ENCODE measurements at regions not wholly inside any gene's neighbourhood (a gene's known extent, or its start where the extent isn't known, plus 50 kb on each side); places are given as distances from the start of the nearest gene placed in this dataset.
"Not testable (repeated sequence)": the region's sequence is repeated elsewhere in the genome, so short reads cannot be mapped to it uniquely, and the experiment has no call there.

GRCh38 chrX:95718746-95719145 is 965.9 kb upstream of the DIAPH2 start:
- no peaks in the 10 kb centered on the region for H3K9me3 ChIP-seq (ENCODE audit: control insufficient read depth in 2 of 2, insufficient read depth in 1 of 2, low read depth in 1 of 2, low read length in 1 of 2)
- no peaks in the 10 kb centered on the region for H3K4me1 ChIP-seq (ENCODE audit: control insufficient read depth in 2 of 2, insufficient read depth in 2 of 2, low read length in 1 of 2)
- H3K27me3 ChIP-seq (ENCODE audit: control insufficient read depth in 1 of 2, insufficient read depth in 2 of 2, low read length in 2 of 2): peaks cover 0 to 7% of the 10 kb centered on the region in 2 donors
- H3K36me3 ChIP-seq (ENCODE audit: control insufficient read depth in 2 of 2, insufficient read depth in 2 of 2, low read length in 1 of 2): no peaks in the 10 kb centered on the region
- H3K4me3 ChIP-seq (ENCODE audit: low read depth in 1 of 2, low read length in 2 of 2): no peak overlapping the region
- WGBS, 2 donors: 56 to 64% methylated on average over 4 of the region's 4 CpGs
- H3K27ac ChIP-seq (ENCODE audit: low read depth in 2 of 2, low read length in 1 of 2): no peak overlapping the region

DNA sequence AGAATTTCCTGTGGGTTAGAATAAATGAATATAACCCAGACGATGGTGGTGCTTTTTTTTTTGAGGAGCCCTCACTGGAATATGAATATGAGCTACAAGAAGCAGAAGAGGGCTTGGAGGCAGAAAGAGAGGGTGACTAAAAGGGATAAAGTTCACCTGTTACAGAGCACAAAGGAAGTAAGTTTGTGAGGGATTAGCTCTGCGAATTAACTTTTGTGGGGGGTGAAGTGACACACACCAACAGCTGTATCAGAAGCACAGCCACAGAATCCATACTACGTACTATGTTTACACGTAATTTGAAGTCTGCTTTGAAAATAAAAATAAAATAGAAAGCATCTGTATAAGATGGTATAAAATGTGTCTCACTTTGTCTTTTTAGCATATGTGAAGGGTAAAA is 963.6 kb upstream of the DIAPH2 start:
- Histone ChIP-seq H3K27me3 (ENCODE audit: control insufficient read depth in 1 of 2, insufficient read depth in 2 of 2, low read length in 2 of 2) (peaks cover 0 to 6% of the 10 kb centered on the region in 2 donors), H3K4me3 (ENCODE audit: low read depth in 1 of 2, low read length in 2 of 2) (no peak overlapping the region), H3K4me1 (ENCODE audit: control insufficient read depth in 2 of 2, insufficient read depth in 2 of 2, low read length in 1 of 2) (no peaks in the 10 kb centered on the region), H3K36me3 (ENCODE audit: control insufficient read depth in 2 of 2, insufficient read depth in 2 of 2, low read length in 1 of 2) (no peaks in the 10 kb centered on the region), H3K27ac (ENCODE audit: low read depth in 2 of 2, low read length in 1 of 2) (no peak overlapping the region), H3K9me3 (ENCODE audit: control insufficient read depth in 2 of 2, insufficient read depth in 1 of 2, low read depth in 1 of 2, low read length in 1 of 2) (no peaks in the 10 kb centered on the region)
- 59 to 61% methylated on average over 4 of the region's 4 CpGs for WGBS, 2 donors

DNA sequence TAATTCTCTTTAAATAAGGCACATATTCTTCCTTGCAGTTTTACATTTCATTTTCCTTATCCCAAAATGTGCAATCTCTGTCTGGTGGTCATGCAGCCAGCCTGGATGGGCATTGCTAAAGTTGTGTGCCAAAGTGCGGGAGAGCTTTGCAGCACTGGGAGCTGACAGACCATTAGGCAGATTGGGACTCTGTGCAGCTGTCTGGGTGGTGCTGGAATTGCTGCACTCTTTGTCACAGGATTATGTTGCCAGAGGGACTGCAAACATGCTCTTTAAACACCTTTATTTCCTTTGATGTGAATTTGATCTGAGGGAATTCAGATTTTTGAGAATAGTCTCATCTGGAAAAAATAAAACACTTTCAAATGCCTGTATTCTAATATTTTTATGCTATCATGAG is 956.2 kb upstream of the DIAPH2 start:
- Histone ChIP-seq H3K27ac (ENCODE audit: low read depth in 2 of 2, low read length in 1 of 2) (no peak overlapping the region), H3K4me1 (ENCODE audit: control insufficient read depth in 2 of 2, insufficient read depth in 2 of 2, low read length in 1 of 2) (no peaks in the 10 kb centered on the region), H3K9me3 (ENCODE audit: control insufficient read depth in 2 of 2, insufficient read depth in 1 of 2, low read depth in 1 of 2, low read length in 1 of 2) (no peaks in the 10 kb centered on the region), H3K4me3 (ENCODE audit: low read depth in 1 of 2, low read length in 2 of 2) (no peak overlapping the region), H3K36me3 (ENCODE audit: control insufficient read depth in 2 of 2, insufficient read depth in 2 of 2, low read length in 1 of 2) (no peaks in the 10 kb centered on the region), H3K27me3 (ENCODE audit: control insufficient read depth in 1 of 2, insufficient read depth in 2 of 2, low read length in 2 of 2) (no peaks in the 10 kb centered on the region)
- WGBS, 2 donors: 54 to 79% methylated on average over 1 of the region's 1 CpG

DNA sequence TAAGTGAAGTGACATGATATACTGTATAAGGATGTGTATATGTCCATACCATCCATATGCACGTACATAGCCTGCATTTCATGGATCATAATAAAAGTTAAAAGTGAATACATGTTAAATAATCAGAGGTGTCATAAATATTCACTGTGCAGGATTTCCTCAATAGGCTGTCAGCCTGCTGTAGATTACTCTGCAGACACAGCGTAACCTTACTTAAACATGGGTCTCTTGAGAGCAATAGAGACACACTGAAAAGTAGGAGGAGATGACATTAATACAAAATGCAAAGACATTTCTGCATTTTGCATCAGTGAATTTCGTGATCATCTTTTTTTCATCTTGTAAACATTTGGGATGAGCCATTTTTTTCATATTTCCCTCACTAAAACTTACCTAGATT is 955.2 kb upstream of the DIAPH2 start:
- H3K9me3 ChIP-seq (ENCODE audit: control insufficient read depth in 2 of 2, insufficient read depth in 1 of 2, low read depth in 1 of 2, low read length in 1 of 2): no peaks in the 10 kb centered on the region
- 44 to 68% methylated on average over 3 of the region's 3 CpGs for WGBS, 2 donors
- no peaks in the 10 kb centered on the region for H3K27me3 ChIP-seq (ENCODE audit: control insufficient read depth in 1 of 2, insufficient read depth in 2 of 2, low read length in 2 of 2)
- no peaks in the 10 kb centered on the region for H3K36me3 ChIP-seq (ENCODE audit: control insufficient read depth in 2 of 2, insufficient read depth in 2 of 2, low read length in 1 of 2)
- no peak overlapping the region for H3K4me3 ChIP-seq (ENCODE audit: low read depth in 1 of 2, low read length in 2 of 2)
- no peaks in the 10 kb centered on the region for H3K4me1 ChIP-seq (ENCODE audit: control insufficient read depth in 2 of 2, insufficient read depth in 2 of 2, low read length in 1 of 2)
- H3K27ac ChIP-seq (ENCODE audit: low read depth in 2 of 2, low read length in 1 of 2): no peak overlapping the region

- WGBS, 2 donors: 77 to 80% methylated on average over 3 of the region's 3 CpGs
These were observed 951.2 kb upstream of the DIAPH2 start for GRCh38 chrX:95733426-95733825.

DNA sequence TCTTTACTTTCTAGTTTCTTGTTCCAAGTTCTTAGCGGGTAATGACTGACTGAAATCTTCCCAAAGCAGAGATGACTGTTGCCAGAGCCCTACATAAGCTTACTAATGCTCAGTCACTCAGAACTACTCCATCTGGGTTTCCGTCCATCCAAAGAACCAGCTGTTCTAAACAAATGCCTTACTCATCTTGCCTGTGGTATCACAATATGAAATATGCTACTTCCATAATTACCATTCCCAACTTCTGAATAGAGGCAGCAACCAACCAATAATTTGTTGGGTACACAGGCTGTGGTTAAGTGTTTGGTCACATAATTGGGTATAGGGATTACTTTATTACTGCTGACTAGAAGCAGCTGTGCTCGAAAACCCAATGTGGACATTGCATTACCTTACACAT is 930.2 kb upstream of the DIAPH2 start:
- H3K27me3 ChIP-seq (ENCODE audit: control insufficient read depth in 1 of 2, insufficient read depth in 2 of 2, low read length in 2 of 2): no peaks in the 10 kb centered on the region
- no peaks in the 10 kb centered on the region for H3K9me3 ChIP-seq (ENCODE audit: control insufficient read depth in 2 of 2, insufficient read depth in 1 of 2, low read depth in 1 of 2, low read length in 1 of 2)
- H3K36me3 ChIP-seq (ENCODE audit: control insufficient read depth in 2 of 2, insufficient read depth in 2 of 2, low read length in 1 of 2): no peaks in the 10 kb centered on the region
- 71 to 78% methylated on average over 3 of the region's 3 CpGs for WGBS, 2 donors
- H3K27ac ChIP-seq (ENCODE audit: low read depth in 2 of 2, low read length in 1 of 2): no peak overlapping the region
- H3K4me3 ChIP-seq (ENCODE audit: low read depth in 1 of 2, low read length in 2 of 2): no peak overlapping the region
- H3K4me1 ChIP-seq (ENCODE audit: control insufficient read depth in 2 of 2, insufficient read depth in 2 of 2, low read length in 1 of 2): no peaks in the 10 kb centered on the region

More at GRCh38 chrX:95733426-95733825, 951.2 kb upstream of the DIAPH2 start:
- Histone ChIP-seq H3K9me3 (ENCODE audit: control insufficient read depth in 2 of 2, insufficient read depth in 1 of 2, low read depth in 1 of 2, low read length in 1 of 2) (no peaks in the 10 kb centered on the region), H3K27ac (ENCODE audit: low read depth in 2 of 2, low read length in 1 of 2) (no peak overlapping the region), H3K27me3 (ENCODE audit: control insufficient read depth in 1 of 2, insufficient read depth in 2 of 2, low read length in 2 of 2) (no peaks in the 10 kb centered on the region), H3K36me3 (ENCODE audit: control insufficient read depth in 2 of 2, insufficient read depth in 2 of 2, low read length in 1 of 2) (no peaks in the 10 kb centered on the region), H3K4me3 (ENCODE audit: low read depth in 1 of 2, low read length in 2 of 2) (no peak overlapping the region), H3K4me1 (ENCODE audit: control insufficient read depth in 2 of 2, insufficient read depth in 2 of 2, low read length in 1 of 2) (no peaks in the 10 kb centered on the region)

DNA sequence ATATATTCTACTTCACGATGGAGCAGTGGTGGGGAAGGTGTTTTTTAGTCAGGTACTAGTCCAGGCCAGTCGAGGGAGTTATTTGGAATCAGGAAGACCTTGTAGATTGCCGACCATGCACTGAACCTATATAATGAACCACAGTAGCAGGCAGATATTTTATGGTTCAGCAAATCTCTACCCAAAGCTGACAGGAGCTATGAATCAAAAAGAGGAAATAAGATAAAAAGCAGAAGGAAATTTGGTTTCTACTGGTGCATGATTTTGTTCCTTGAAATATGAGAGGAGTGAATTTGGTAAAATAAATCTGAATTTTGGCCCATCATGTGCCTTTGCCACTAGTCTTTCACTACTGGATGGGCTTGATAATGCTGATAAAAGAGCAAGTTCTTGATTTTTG is 924.3 kb upstream of the DIAPH2 start:
- Histone ChIP-seq H3K27ac (ENCODE audit: low read depth in 2 of 2, low read length in 1 of 2) (no peak overlapping the region), H3K4me3 (ENCODE audit: low read depth in 1 of 2, low read length in 2 of 2) (no peak overlapping the region), H3K9me3 (ENCODE audit: control insufficient read depth in 2 of 2, insufficient read depth in 1 of 2, low read depth in 1 of 2, low read length in 1 of 2) (no peaks in the 10 kb centered on the region), H3K27me3 (ENCODE audit: control insufficient read depth in 1 of 2, insufficient read depth in 2 of 2, low read length in 2 of 2) (no peaks in the 10 kb centered on the region), H3K36me3 (ENCODE audit: control insufficient read depth in 2 of 2, insufficient read depth in 2 of 2, low read length in 1 of 2) (no peaks in the 10 kb centered on the region), H3K4me1 (ENCODE audit: control insufficient read depth in 2 of 2, insufficient read depth in 2 of 2, low read length in 1 of 2) (no peaks in the 10 kb centered on the region)
- WGBS, 2 donors: 46 to 79% methylated on average over 3 of the region's 3 CpGs

DNA sequence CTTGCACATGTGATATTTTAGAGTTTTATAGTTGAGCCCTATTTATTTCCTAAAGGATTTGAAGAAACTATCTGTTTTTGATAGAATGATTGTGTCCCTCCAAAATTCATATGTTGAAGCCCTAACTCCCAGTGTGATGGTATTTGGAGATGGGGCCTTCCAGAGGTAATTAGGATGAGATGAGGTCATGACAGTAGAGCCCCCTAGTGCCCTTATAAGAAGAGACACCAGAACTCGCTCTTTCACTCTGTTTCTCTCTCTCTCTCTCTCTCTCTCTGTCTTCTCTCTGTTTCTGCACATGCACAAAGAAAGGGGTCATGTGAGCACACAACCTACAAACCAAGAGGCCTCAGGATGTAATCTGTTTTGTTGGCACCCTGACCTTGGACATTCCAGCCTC is 921.9 kb upstream of the DIAPH2 start:
- no peak overlapping the region for H3K27ac ChIP-seq (ENCODE audit: low read depth in 2 of 2, low read length in 1 of 2)
- H3K4me3 ChIP-seq (ENCODE audit: low read depth in 1 of 2, low read length in 2 of 2): no peak overlapping the region
- H3K27me3 ChIP-seq (ENCODE audit: control insufficient read depth in 1 of 2, insufficient read depth in 2 of 2, low read length in 2 of 2): no peaks in the 10 kb centered on the region
- H3K9me3 ChIP-seq (ENCODE audit: control insufficient read depth in 2 of 2, insufficient read depth in 1 of 2, low read depth in 1 of 2, low read length in 1 of 2): no peaks in the 10 kb centered on the region
- H3K36me3 ChIP-seq (ENCODE audit: control insufficient read depth in 2 of 2, insufficient read depth in 2 of 2, low read length in 1 of 2): no peaks in the 10 kb centered on the region
- no peaks in the 10 kb centered on the region for H3K4me1 ChIP-seq (ENCODE audit: control insufficient read depth in 2 of 2, insufficient read depth in 2 of 2, low read length in 1 of 2)
- WGBS, 2 donors: 69 to 79% methylated on average over 1 of the region's 1 CpG

GRCh38 chrX:95764972-95765451 is 919.6 kb upstream of the DIAPH2 start:
- no peaks in the 10 kb centered on the region for H3K4me1 ChIP-seq (ENCODE audit: control insufficient read depth in 2 of 2, insufficient read depth in 2 of 2, low read length in 1 of 2)
- H3K36me3 ChIP-seq (ENCODE audit: control insufficient read depth in 2 of 2, insufficient read depth in 2 of 2, low read length in 1 of 2): no peaks in the 10 kb centered on the region
- no peaks in the 10 kb centered on the region for H3K27me3 ChIP-seq (ENCODE audit: control insufficient read depth in 1 of 2, insufficient read depth in 2 of 2, low read length in 2 of 2)
- 9 to 22% methylated on average over 3 of the region's 3 CpGs for WGBS, 2 donors
- H3K9me3 ChIP-seq (ENCODE audit: control insufficient read depth in 2 of 2, insufficient read depth in 1 of 2, low read depth in 1 of 2, low read length in 1 of 2): no peaks in the 10 kb centered on the region
- H3K27ac ChIP-seq (ENCODE audit: low read depth in 2 of 2, low read length in 1 of 2): no peak overlapping the region
- no peak overlapping the region for H3K4me3 ChIP-seq (ENCODE audit: low read depth in 1 of 2, low read length in 2 of 2)

- not testable (repeated sequence) for H3K9me3 ChIP-seq (ENCODE audit: control insufficient read depth in 2 of 2, insufficient read depth in 1 of 2, low read depth in 1 of 2, low read length in 1 of 2); H3K36me3 ChIP-seq (ENCODE audit: control insufficient read depth in 2 of 2, insufficient read depth in 2 of 2, low read length in 1 of 2); H3K27ac ChIP-seq (ENCODE audit: low read depth in 2 of 2, low read length in 1 of 2); H3K4me3 ChIP-seq (ENCODE audit: low read depth in 1 of 2, low read length in 2 of 2); H3K4me1 ChIP-seq (ENCODE audit: control insufficient read depth in 2 of 2, insufficient read depth in 2 of 2, low read length in 1 of 2); H3K27me3 ChIP-seq (ENCODE audit: control insufficient read depth in 1 of 2, insufficient read depth in 2 of 2, low read length in 2 of 2)
- 85 to 87% methylated on average over 6 of the region's 6 CpGs for WGBS, 2 donors
These were observed 913.4 kb upstream of the DIAPH2 start for GRCh38 chrX:95771198-95771597.

Data from esophagus (tissue), 2 donors.